NCI-H2081 (cell line): ENCODE measurements at regions not wholly inside any gene's neighbourhood (a gene's known extent, or its start where the extent isn't known, plus 50 kb on each side); places are given as distances from the start of the nearest gene placed in this dataset.
"Not testable (repeated sequence)": the region's sequence is repeated elsewhere in the genome, so short reads cannot be mapped to it uniquely, and the experiment has no call there.

Experiments used
- DNase-seq, 2 experiments: peaks; one replicate each; lab custom pipeline; 2025; lab: John Stamatoyannopoulos, UW

- DNase-seq, result no peak
These were observed 163.5 kb upstream of the UGT8 start for GRCh38 chr4:114435116-114435515.

GRCh38 chr4:114442856-114443255 is 155.8 kb upstream of the UGT8 start:
- no peak for DNase-seq

- DNase-seq, result no peak
These were observed 154.4 kb upstream of the UGT8 start for GRCh38 chr4:114444211-114444610.

GRCh38 chr4:114447963-114448516 is 150.6 kb upstream of the UGT8 start:
- not testable (repeated sequence) for DNase-seq

GRCh38 chr4:114458728-114459127 is 139.9 kb upstream of the UGT8 start:
- no peak for DNase-seq

- DNase-seq, result no peak
These were observed 133.8 kb upstream of the UGT8 start for GRCh38 chr4:114464726-114465272.

- DNase-seq, result no peak
These were observed 132.8 kb upstream of the UGT8 start for GRCh38 chr4:114465766-114466165.

- no peak for DNase-seq
These were observed 132.3 kb upstream of the UGT8 start for GRCh38 chr4:114466299-114466698.

GRCh38 chr4:114472269-114473032 is 126.2 kb upstream of the UGT8 start:
- DNase-seq, result no peak

GRCh38 chr4:114474188-114474800 is 124.3 kb upstream of the UGT8 start:
- DNase-seq, result no peak

GRCh38 chr4:114476310-114476709 is 122.3 kb upstream of the UGT8 start:
- no peak for DNase-seq

- peak in 1 of 2 experiments; percentile 71 for DNase-seq
These were observed 119.0 kb upstream of the UGT8 start for GRCh38 chr4:114479595-114479994.

- DNase-seq, result no peak
These were observed 116.8 kb upstream of the UGT8 start for GRCh38 chr4:114481856-114482255.

GRCh38 chr4:114487101-114487500 is 111.5 kb upstream of the UGT8 start:
- no peak for DNase-seq

GRCh38 chr4:114488301-114488982 is 110.2 kb upstream of the UGT8 start:
- no peak for DNase-seq

- DNase-seq, result no peak
These were observed 104.3 kb upstream of the UGT8 start for GRCh38 chr4:114494246-114494803.

- DNase-seq, result no peak
These were observed 103.1 kb upstream of the UGT8 start for GRCh38 chr4:114495471-114495928.

- DNase-seq, result no peak
These were observed 101.5 kb upstream of the UGT8 start for GRCh38 chr4:114497116-114497515.

- DNase-seq, result no peak
These were observed 89.3 kb upstream of the UGT8 start for GRCh38 chr4:114509340-114509739.

GRCh38 chr4:114512595-114513295 is 85.9 kb upstream of the UGT8 start:
- DNase-seq, result no peak

- DNase-seq, result no peak
These were observed 79.2 kb upstream of the UGT8 start for GRCh38 chr4:114519368-114519767.
